HL-60 (cell line): ENCODE measurements at regions not wholly inside any gene's neighbourhood (a gene's known extent, or its start where the extent isn't known, plus 50 kb on each side); places are given as distances from the start of the nearest gene placed in this dataset.

Source experiments
- DNase-seq, 2 experiments: peaks; one replicate each; pipeline ENCODE4 v3.0.0-alpha.2; 2010 to 2020; ENCODE audit warnings: low read depth in 1 of 2, low spot score in 1 of 2
- H3K27ac ChIP-seq: fragments of 250-450 bp; sonication (Bioruptor Pico); replicated peaks from 2 replicates; pipeline ENCODE4 v1.5.1; 2020; ENCODE audit warnings: mild to moderate bottlenecking, moderate library complexity
- H3K27me3 ChIP-seq: fragments of 250-450 bp; sonication (Bioruptor Pico); 2 replicates; pipeline ENCODE4 v1.5.1; 2021; ENCODE audit warnings: mild to moderate bottlenecking, moderate library complexity; ENCODE audit not compliant: insufficient read depth, poor library complexity, severe bottlenecking
- H3K4me3 ChIP-seq: replicated peaks from 2 replicates; pipeline ENCODE4 v1.5.1; 2011; ENCODE audit warnings: mild to moderate bottlenecking, control low read depth, low read length; ENCODE audit not compliant: insufficient read depth
- GABPA ChIP-seq: IDR thresholded peaks from 2 replicates; pipeline ENCODE4 v1.6.1; 2012; ENCODE audit warnings: low read depth
- POLR2AphosphoS5 ChIP-seq: IDR thresholded peaks from 2 replicates; pipeline ENCODE4 v1.6.1; 2012; ENCODE audit warnings: low read depth
- REST ChIP-seq: IDR thresholded peaks from 2 replicates; pipeline ENCODE4 v1.6.1; 2012; ENCODE audit warnings: low read depth; ENCODE audit not compliant: insufficient replicate concordance
- SPI1 ChIP-seq: IDR thresholded peaks from 2 replicates; pipeline ENCODE4 v1.6.1; 2012; ENCODE audit warnings: low read depth, mild to moderate bottlenecking, borderline replicate concordance
- TF ChIP-seq, protein P1 (sequence below): IDR thresholded peaks from one replicate; pipeline ENCODE4 v1.5.1; 2011; ENCODE audit warnings: low read length, control low read depth, inconsistent platforms; ENCODE audit not compliant: insufficient read depth

GRCh38 chr11:109584001-109584972, 162.3 kb downstream of the C11orf87 start:
- no peak overlapping the region for H3K27ac ChIP-seq
- no peak for DNase-seq
- TF ChIP-seq GABPA (no peak), REST (no peak), SPI1 (no peak), POLR2AphosphoS5 (no peak)
- TF ChIP-seq, protein P1, sequence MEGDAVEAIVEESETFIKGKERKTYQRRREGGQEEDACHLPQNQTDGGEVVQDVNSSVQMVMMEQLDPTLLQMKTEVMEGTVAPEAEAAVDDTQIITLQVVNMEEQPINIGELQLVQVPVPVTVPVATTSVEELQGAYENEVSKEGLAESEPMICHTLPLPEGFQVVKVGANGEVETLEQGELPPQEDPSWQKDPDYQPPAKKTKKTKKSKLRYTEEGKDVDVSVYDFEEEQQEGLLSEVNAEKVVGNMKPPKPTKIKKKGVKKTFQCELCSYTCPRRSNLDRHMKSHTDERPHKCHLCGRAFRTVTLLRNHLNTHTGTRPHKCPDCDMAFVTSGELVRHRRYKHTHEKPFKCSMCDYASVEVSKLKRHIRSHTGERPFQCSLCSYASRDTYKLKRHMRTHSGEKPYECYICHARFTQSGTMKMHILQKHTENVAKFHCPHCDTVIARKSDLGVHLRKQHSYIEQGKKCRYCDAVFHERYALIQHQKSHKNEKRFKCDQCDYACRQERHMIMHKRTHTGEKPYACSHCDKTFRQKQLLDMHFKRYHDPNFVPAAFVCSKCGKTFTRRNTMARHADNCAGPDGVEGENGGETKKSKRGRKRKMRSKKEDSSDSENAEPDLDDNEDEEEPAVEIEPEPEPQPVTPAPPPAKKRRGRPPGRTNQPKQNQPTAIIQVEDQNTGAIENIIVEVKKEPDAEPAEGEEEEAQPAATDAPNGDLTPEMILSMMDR = no peak
- no peak overlapping the region for H3K4me3 ChIP-seq
- no peaks in the 10 kb centered on the region for H3K27me3 ChIP-seq

GRCh38 chr11:109586789-109587188, 164.8 kb downstream of the C11orf87 start:
- DNase-seq = no peak
- TF ChIP-seq POLR2AphosphoS5 (no peak), SPI1 (no peak), GABPA (no peak), REST (no peak)
- TF ChIP-seq, protein P1 = no peak
- Histone ChIP-seq H3K27me3 (no peaks in the 10 kb centered on the region), H3K27ac (no peak overlapping the region), H3K4me3 (no peak overlapping the region)

- no peak overlapping the region for H3K27ac ChIP-seq
- DNase-seq = no peak
- H3K27me3 ChIP-seq = no peaks in the 10 kb centered on the region
- TF ChIP-seq REST = no peak
- TF ChIP-seq POLR2AphosphoS5 = no peak
- TF ChIP-seq GABPA = no peak
- TF ChIP-seq, protein P1 = no peak
- no peak for TF ChIP-seq SPI1
- no peak overlapping the region for H3K4me3 ChIP-seq
Measured at GRCh38 chr11:109590782-109591181, 168.8 kb downstream of the C11orf87 start.
